ENCODE measurements at regions not wholly inside any gene's neighbourhood (a gene's known extent, or its start where the extent isn't known, plus 50 kb on each side); places are given as distances from the start of the nearest gene placed in this dataset.
"Not testable (repeated sequence)": the region's sequence is repeated elsewhere in the genome, so short reads cannot be mapped to it uniquely, and the experiment has no call there.

GRCh38 chr9:62843145-62843544 is 1653.3 kb downstream of the SPATA31A7 start:
- H4K20me1 ChIP-seq (ENCODE audit: insufficient read depth); DNase-seq; H2AFZ ChIP-seq (ENCODE audit: low read depth); H3K9me3 ChIP-seq; H3K27me3 ChIP-seq (ENCODE audit: insufficient read depth); POLR2A ChIA-PET; H3K4me3 ChIP-seq (ENCODE audit: low read depth in 2 of 2, low read length in 1 of 2); H3K9me2 ChIP-seq; H3F3A ChIP-seq (replicated peaks; ENCODE audit: insufficient read depth); H3K4me2 ChIP-seq; H3K79me2 ChIP-seq (ENCODE audit: insufficient read depth); H3K36me3 ChIP-seq (replicated peaks in 1 of 2; ENCODE audit: control insufficient read depth in 1 of 2, insufficient read depth in 2 of 2, low read length in 1 of 2); H3K9ac ChIP-seq; CTCF ChIA-PET; H3K27ac ChIP-seq (ENCODE audit: low read depth in 2 of 2, low read length in 1 of 2); H3K4me1 ChIP-seq (ENCODE audit: control insufficient read depth in 1 of 2, insufficient read depth in 2 of 2, low read depth in 1 of 2, low read length in 1 of 2): not testable (repeated sequence)
- 67% methylated on average over 9 of the region's 9 CpGs for WGBS (ENCODE audit: low lambda C conversion rate)

GRCh38 chr9:62843706-62844290 is 1654.0 kb downstream of the SPATA31A7 start:
- H3K9me2 ChIP-seq; H2AFZ ChIP-seq (ENCODE audit: low read depth); H3K27me3 ChIP-seq (ENCODE audit: insufficient read depth); H3F3A ChIP-seq (replicated peaks; ENCODE audit: insufficient read depth); DNase-seq; H3K9me3 ChIP-seq; CTCF ChIA-PET; H3K36me3 ChIP-seq (replicated peaks in 1 of 2; ENCODE audit: control insufficient read depth in 1 of 2, insufficient read depth in 2 of 2, low read length in 1 of 2); H3K4me3 ChIP-seq (ENCODE audit: low read depth in 2 of 2, low read length in 1 of 2); H3K27ac ChIP-seq (ENCODE audit: low read depth in 2 of 2, low read length in 1 of 2); H3K4me1 ChIP-seq (ENCODE audit: control insufficient read depth in 1 of 2, insufficient read depth in 2 of 2, low read depth in 1 of 2, low read length in 1 of 2); H3K79me2 ChIP-seq (ENCODE audit: insufficient read depth); H3K4me2 ChIP-seq; POLR2A ChIA-PET; H3K9ac ChIP-seq; H4K20me1 ChIP-seq (ENCODE audit: insufficient read depth): not testable (repeated sequence)
- 56% methylated on average over 7 of the region's 15 CpGs for WGBS (ENCODE audit: low lambda C conversion rate)

GRCh38 chr9:62844681-62845185 is 1654.9 kb downstream of the SPATA31A7 start:
- CTCF ChIA-PET; H3K27ac ChIP-seq (ENCODE audit: low read depth in 2 of 2, low read length in 1 of 2); H4K20me1 ChIP-seq (ENCODE audit: insufficient read depth); H3K4me3 ChIP-seq (ENCODE audit: low read depth in 2 of 2, low read length in 1 of 2); H3F3A ChIP-seq (replicated peaks; ENCODE audit: insufficient read depth); H3K9me3 ChIP-seq; POLR2A ChIA-PET; H2AFZ ChIP-seq (ENCODE audit: low read depth); DNase-seq; H3K36me3 ChIP-seq (replicated peaks in 1 of 2; ENCODE audit: control insufficient read depth in 1 of 2, insufficient read depth in 2 of 2, low read length in 1 of 2); H3K27me3 ChIP-seq (ENCODE audit: insufficient read depth); H3K79me2 ChIP-seq (ENCODE audit: insufficient read depth); H3K9ac ChIP-seq; H3K4me2 ChIP-seq; H3K9me2 ChIP-seq; H3K4me1 ChIP-seq (ENCODE audit: control insufficient read depth in 1 of 2, insufficient read depth in 2 of 2, low read depth in 1 of 2, low read length in 1 of 2): not testable (repeated sequence)
- 77% methylated on average over 21 of the region's 27 CpGs for WGBS (ENCODE audit: low lambda C conversion rate)

GRCh38 chr9:62848258-62848657 is 1658.4 kb downstream of the SPATA31A7 start:
- H3K27ac ChIP-seq (ENCODE audit: low read depth in 2 of 2, low read length in 1 of 2); H3K4me2 ChIP-seq; H3K4me3 ChIP-seq (ENCODE audit: low read depth in 2 of 2, low read length in 1 of 2); H3F3A ChIP-seq (replicated peaks; ENCODE audit: insufficient read depth); H3K36me3 ChIP-seq (replicated peaks in 1 of 2; ENCODE audit: control insufficient read depth in 1 of 2, insufficient read depth in 2 of 2, low read length in 1 of 2); H4K20me1 ChIP-seq (ENCODE audit: insufficient read depth); H3K27me3 ChIP-seq (ENCODE audit: insufficient read depth); DNase-seq; H2AFZ ChIP-seq (ENCODE audit: low read depth); H3K79me2 ChIP-seq (ENCODE audit: insufficient read depth); CTCF ChIA-PET; H3K4me1 ChIP-seq (ENCODE audit: control insufficient read depth in 1 of 2, insufficient read depth in 2 of 2, low read depth in 1 of 2, low read length in 1 of 2); H3K9ac ChIP-seq; POLR2A ChIA-PET; H3K9me2 ChIP-seq; H3K9me3 ChIP-seq: not testable (repeated sequence)
- WGBS (ENCODE audit: low lambda C conversion rate): 35% methylated on average over 1 of the region's 2 CpGs

- 77% methylated on average over 17 of the region's 17 CpGs for WGBS (ENCODE audit: low lambda C conversion rate)
- H3K9me3 ChIP-seq; H3K27me3 ChIP-seq (ENCODE audit: insufficient read depth); H2AFZ ChIP-seq (ENCODE audit: low read depth); H3K4me3 ChIP-seq (ENCODE audit: low read depth in 2 of 2, low read length in 1 of 2); H3K79me2 ChIP-seq (ENCODE audit: insufficient read depth); CTCF ChIA-PET; H3K4me2 ChIP-seq; H3K27ac ChIP-seq (ENCODE audit: low read depth in 2 of 2, low read length in 1 of 2); H3K9ac ChIP-seq; POLR2A ChIA-PET; H3K9me2 ChIP-seq; DNase-seq; H3F3A ChIP-seq (replicated peaks; ENCODE audit: insufficient read depth); H3K4me1 ChIP-seq (ENCODE audit: control insufficient read depth in 1 of 2, insufficient read depth in 2 of 2, low read depth in 1 of 2, low read length in 1 of 2); H4K20me1 ChIP-seq (ENCODE audit: insufficient read depth); H3K36me3 ChIP-seq (replicated peaks in 1 of 2; ENCODE audit: control insufficient read depth in 1 of 2, insufficient read depth in 2 of 2, low read length in 1 of 2): not testable (repeated sequence)
Measured at GRCh38 chr9:62849991-62850390, 1660.2 kb downstream of the SPATA31A7 start.

GRCh38 chr9:62857280-62857679 is 1667.4 kb downstream of the SPATA31A7 start:
- DNase-seq; H3F3A ChIP-seq (replicated peaks; ENCODE audit: insufficient read depth); H2AFZ ChIP-seq (ENCODE audit: low read depth); H3K9me3 ChIP-seq; H4K20me1 ChIP-seq (ENCODE audit: insufficient read depth); CTCF ChIA-PET; H3K9ac ChIP-seq; H3K36me3 ChIP-seq (replicated peaks in 1 of 2; ENCODE audit: control insufficient read depth in 1 of 2, insufficient read depth in 2 of 2, low read length in 1 of 2); H3K79me2 ChIP-seq (ENCODE audit: insufficient read depth); H3K9me2 ChIP-seq; H3K4me1 ChIP-seq (ENCODE audit: control insufficient read depth in 1 of 2, insufficient read depth in 2 of 2, low read depth in 1 of 2, low read length in 1 of 2); POLR2A ChIA-PET; H3K4me2 ChIP-seq; H3K27me3 ChIP-seq (ENCODE audit: insufficient read depth); H3K4me3 ChIP-seq (ENCODE audit: low read depth in 2 of 2, low read length in 1 of 2); H3K27ac ChIP-seq (ENCODE audit: low read depth in 2 of 2, low read length in 1 of 2): not testable (repeated sequence)
- 61% methylated on average over 12 of the region's 12 CpGs for WGBS (ENCODE audit: low lambda C conversion rate)

- POLR2A ChIA-PET; H3K27ac ChIP-seq (ENCODE audit: low read depth in 2 of 2, low read length in 1 of 2); H3K9me2 ChIP-seq; H3K36me3 ChIP-seq (replicated peaks in 1 of 2; ENCODE audit: control insufficient read depth in 1 of 2, insufficient read depth in 2 of 2, low read length in 1 of 2); H3K4me2 ChIP-seq; H3K9me3 ChIP-seq; H3F3A ChIP-seq (replicated peaks; ENCODE audit: insufficient read depth); H3K4me1 ChIP-seq (ENCODE audit: control insufficient read depth in 1 of 2, insufficient read depth in 2 of 2, low read depth in 1 of 2, low read length in 1 of 2); H4K20me1 ChIP-seq (ENCODE audit: insufficient read depth); H2AFZ ChIP-seq (ENCODE audit: low read depth); H3K9ac ChIP-seq; H3K4me3 ChIP-seq (ENCODE audit: low read depth in 2 of 2, low read length in 1 of 2); DNase-seq; H3K79me2 ChIP-seq (ENCODE audit: insufficient read depth); CTCF ChIA-PET; H3K27me3 ChIP-seq (ENCODE audit: insufficient read depth): not testable (repeated sequence)
- WGBS (ENCODE audit: low lambda C conversion rate): 67% methylated on average over 1 of the region's 1 CpG
Measured at GRCh38 chr9:62858240-62858639, 1668.4 kb downstream of the SPATA31A7 start.
